Brain microvascular endothelial cell (primary cell): ENCODE measurements at regions not wholly inside any gene's neighbourhood (a gene's known extent, or its start where the extent isn't known, plus 50 kb on each side); places are given as distances from the start of the nearest gene placed in this dataset.
"Not testable (repeated sequence)": the region's sequence is repeated elsewhere in the genome, so short reads cannot be mapped to it uniquely, and the experiment has no call there.

Experiments
- DNase-seq: peaks from one replicate; pipeline ENCODE4 v3.0.0-alpha.2; 2020
- H3K27ac ChIP-seq: fragments of 250-450 bp; sonication (Bioruptor Pico); 2 replicates; pipeline ENCODE4 v1.5.1; 2020; ENCODE audit warnings: mild to moderate bottlenecking, moderate library complexity
- H3K27me3 ChIP-seq: fragments of 250-450 bp; sonication (Bioruptor Pico); replicated peaks from 2 replicates; pipeline ENCODE4 v1.5.1; 2020; ENCODE audit warnings: mild to moderate bottlenecking
- H3K36me3 ChIP-seq: fragments of 250-450 bp; sonication (Bioruptor Pico); replicated peaks from 2 replicates; pipeline ENCODE4 v1.5.1; 2020; ENCODE audit warnings: mild to moderate bottlenecking
- H3K4me3 ChIP-seq: 2 replicates; pipeline ENCODE4 v1.5.1; 2011; ENCODE audit warnings: low read depth, mild to moderate bottlenecking, control low read depth, low read length, moderate library complexity
- CTCF ChIP-seq: IDR thresholded peaks from 2 replicates; pipeline ENCODE4 v1.5.1; 2011; ENCODE audit warnings: low read depth, mild to moderate bottlenecking, moderate library complexity, low read length, control low read depth, inconsistent platforms; ENCODE audit errors: missing control alignments
- in situ Hi-C: cut with HindIII; loops from 2 replicates; pipeline ENCODE4 v1.10.0; 2017; ENCODE audit warnings: low sequenced_read_pairs, low pct_ligation_motif_present

- no peak for TF ChIP-seq CTCF
- in situ Hi-C loops = no loop called here
- no peaks in the 10 kb centered on the region for H3K36me3 ChIP-seq
- no peak overlapping the region for H3K27ac ChIP-seq
- no peak overlapping the region for H3K4me3 ChIP-seq
- DNase-seq = no peak
- no peaks in the 10 kb centered on the region for H3K27me3 ChIP-seq
Measured at GRCh38 chr14:81776531-81776930, 242.9 kb upstream of the SEL1L start.

- H3K27me3 ChIP-seq, in situ Hi-C loops, H3K36me3 ChIP-seq, H3K4me3 ChIP-seq, H3K27ac ChIP-seq, DNase-seq: not testable (repeated sequence)
Measured at GRCh38 chr14:81781798-81782197, 248.1 kb upstream of the SEL1L start.

- H3K4me3 ChIP-seq = no peak overlapping the region
- H3K36me3 ChIP-seq = no peaks in the 10 kb centered on the region
- TF ChIP-seq CTCF = no peak
- no peak for DNase-seq
- no peaks in the 10 kb centered on the region for H3K27me3 ChIP-seq
- no peak overlapping the region for H3K27ac ChIP-seq
- in situ Hi-C loops = no loop called here
Measured at GRCh38 chr14:81784084-81784483, 250.4 kb upstream of the SEL1L start.

GRCh38 chr14:81797315-81797714 is 263.7 kb upstream of the SEL1L start:
- no peak for TF ChIP-seq CTCF
- Histone ChIP-seq H3K36me3 (no peaks in the 10 kb centered on the region), H3K4me3 (no peak overlapping the region), H3K27me3 (no peaks in the 10 kb centered on the region), H3K27ac (no peak overlapping the region)
- in situ Hi-C loops = no loop called here
- DNase-seq = no peak

GRCh38 chr14:81801921-81802320 is 268.3 kb upstream of the SEL1L start:
- H3K27ac ChIP-seq = no peak overlapping the region
- DNase-seq = no peak
- H3K27me3 ChIP-seq = no peaks in the 10 kb centered on the region
- in situ Hi-C loops = no loop called here
- no peak for TF ChIP-seq CTCF
- H3K4me3 ChIP-seq = no peak overlapping the region
- H3K36me3 ChIP-seq = no peaks in the 10 kb centered on the region

GRCh38 chr14:81802341-81802740 is 268.7 kb upstream of the SEL1L start:
- H3K27me3 ChIP-seq = no peaks in the 10 kb centered on the region
- no peak overlapping the region for H3K4me3 ChIP-seq
- H3K36me3 ChIP-seq = no peaks in the 10 kb centered on the region
- TF ChIP-seq CTCF = no peak
- no peak for DNase-seq
- in situ Hi-C loops = no loop called here
- H3K27ac ChIP-seq = no peak overlapping the region
